ENCODE measurements at regions not wholly inside any gene's neighbourhood (a gene's known extent, or its start where the extent isn't known, plus 50 kb on each side); places are given as distances from the start of the nearest gene placed in this dataset.

DNA sequence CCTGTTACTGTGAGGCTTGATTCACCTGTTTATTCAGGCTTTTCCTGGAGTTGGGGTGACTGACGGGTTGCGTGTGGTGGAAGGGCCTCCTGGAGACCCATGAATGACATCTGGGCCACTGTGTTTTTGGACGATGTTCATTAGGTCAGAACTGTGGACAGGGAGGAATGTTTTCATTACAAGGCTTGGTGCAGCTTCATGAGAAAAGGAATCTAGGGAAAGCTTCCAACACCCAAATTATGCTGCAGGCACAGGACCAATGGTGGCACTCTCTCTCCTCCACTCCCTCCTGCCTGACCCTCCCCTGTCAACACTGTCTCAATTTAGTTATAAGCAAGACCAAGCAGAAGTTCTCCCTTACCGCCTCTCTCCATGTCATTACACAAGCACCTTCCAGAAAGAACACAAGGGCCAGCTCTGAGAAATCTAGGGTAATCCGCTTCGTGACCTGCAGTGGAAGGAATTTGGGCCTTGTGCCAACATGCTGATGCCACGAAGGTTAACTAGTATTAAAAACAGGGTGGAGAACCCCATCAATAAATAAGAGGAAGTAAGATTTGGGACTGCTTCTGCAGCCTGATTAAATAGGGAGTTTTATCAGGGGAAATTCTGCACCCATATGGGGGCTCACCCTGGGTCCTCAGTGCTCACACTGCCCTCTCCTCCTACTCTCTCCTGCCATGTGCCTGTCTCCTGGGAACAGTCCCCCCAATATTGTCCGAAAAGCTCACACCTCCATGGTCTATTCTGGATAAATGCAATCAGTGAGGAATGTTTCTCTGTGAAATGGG, 200.3 kb downstream of the KTN1 start:
- DNase-seq (ENCODE audit: low spot score): no peak
- TF ChIP-seq EZH2 (IDR thresholded peaks at IDR 0.05; ENCODE audit: borderline replicate concordance, low read depth, low read length, poor library complexity, severe bottlenecking): no peak
- TF ChIP-seq, protein P1, sequence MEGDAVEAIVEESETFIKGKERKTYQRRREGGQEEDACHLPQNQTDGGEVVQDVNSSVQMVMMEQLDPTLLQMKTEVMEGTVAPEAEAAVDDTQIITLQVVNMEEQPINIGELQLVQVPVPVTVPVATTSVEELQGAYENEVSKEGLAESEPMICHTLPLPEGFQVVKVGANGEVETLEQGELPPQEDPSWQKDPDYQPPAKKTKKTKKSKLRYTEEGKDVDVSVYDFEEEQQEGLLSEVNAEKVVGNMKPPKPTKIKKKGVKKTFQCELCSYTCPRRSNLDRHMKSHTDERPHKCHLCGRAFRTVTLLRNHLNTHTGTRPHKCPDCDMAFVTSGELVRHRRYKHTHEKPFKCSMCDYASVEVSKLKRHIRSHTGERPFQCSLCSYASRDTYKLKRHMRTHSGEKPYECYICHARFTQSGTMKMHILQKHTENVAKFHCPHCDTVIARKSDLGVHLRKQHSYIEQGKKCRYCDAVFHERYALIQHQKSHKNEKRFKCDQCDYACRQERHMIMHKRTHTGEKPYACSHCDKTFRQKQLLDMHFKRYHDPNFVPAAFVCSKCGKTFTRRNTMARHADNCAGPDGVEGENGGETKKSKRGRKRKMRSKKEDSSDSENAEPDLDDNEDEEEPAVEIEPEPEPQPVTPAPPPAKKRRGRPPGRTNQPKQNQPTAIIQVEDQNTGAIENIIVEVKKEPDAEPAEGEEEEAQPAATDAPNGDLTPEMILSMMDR (conservative IDR thresholded peaks at IDR 0.05; ENCODE audit: low read depth, low read length): no peak
- no TSS peak for BruUV-seq (replicated peaks)
- H3K4me1 ChIP-seq (ENCODE audit: insufficient read depth, low read length, poor library complexity, severe bottlenecking): no peaks in the 10 kb centered on the region
- ChIA-PET CTCF (no interaction called here), POLR2A (ENCODE audit: low non-redundant PET) (no interaction called here)
- H3K27me3 ChIP-seq (replicated peaks; ENCODE audit: insufficient read depth, low read depth, low read length, poor library complexity): no peaks in the 10 kb centered on the region
- intact Hi-C loops (cut with micrococcal nuclease; ENCODE audit: unreplicated experiment): no loop called here
- no peaks in the 10 kb centered on the region for H3K9me3 ChIP-seq (ENCODE audit: low read depth, low read length, poor library complexity, severe bottlenecking)
- H3K27ac ChIP-seq (ENCODE audit: low read depth, low read length, poor library complexity, severe bottlenecking): no peak overlapping the region
- no peaks in the 10 kb centered on the region for H3K36me3 ChIP-seq (ENCODE audit: insufficient read depth, low read length, poor library complexity, severe bottlenecking)
- H3K4me3 ChIP-seq (ENCODE audit: low read depth, low read length, poor library complexity, severe bottlenecking): no peak overlapping the region

DNA sequence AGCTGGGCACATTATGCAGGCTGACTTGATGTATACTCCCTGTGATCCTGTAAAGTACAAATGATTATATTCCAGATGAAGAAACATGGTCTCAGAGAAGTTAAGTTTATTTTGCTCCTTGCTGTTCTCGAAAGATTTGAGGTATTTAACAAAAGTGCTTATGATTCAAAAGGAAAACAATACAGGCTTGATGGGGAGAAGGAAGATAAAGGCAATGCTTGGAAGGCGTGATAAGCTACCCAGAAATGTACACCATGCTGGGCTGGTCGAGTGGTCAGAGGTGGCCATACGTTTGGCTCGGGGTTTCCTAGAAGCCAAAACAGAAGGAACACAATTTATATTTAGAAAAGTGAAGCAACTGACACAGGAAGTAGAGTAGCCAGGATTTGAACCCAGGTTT, 201.0 kb downstream of the KTN1 start:
- H3K27ac ChIP-seq (ENCODE audit: low read depth, low read length, poor library complexity, severe bottlenecking): no peak overlapping the region
- TF ChIP-seq, protein P1 (conservative IDR thresholded peaks at IDR 0.05; ENCODE audit: low read depth, low read length): no peak
- no peak for TF ChIP-seq EZH2 (IDR thresholded peaks at IDR 0.05; ENCODE audit: borderline replicate concordance, low read depth, low read length, poor library complexity, severe bottlenecking)
- DNase-seq (ENCODE audit: low spot score): no peak

DNA sequence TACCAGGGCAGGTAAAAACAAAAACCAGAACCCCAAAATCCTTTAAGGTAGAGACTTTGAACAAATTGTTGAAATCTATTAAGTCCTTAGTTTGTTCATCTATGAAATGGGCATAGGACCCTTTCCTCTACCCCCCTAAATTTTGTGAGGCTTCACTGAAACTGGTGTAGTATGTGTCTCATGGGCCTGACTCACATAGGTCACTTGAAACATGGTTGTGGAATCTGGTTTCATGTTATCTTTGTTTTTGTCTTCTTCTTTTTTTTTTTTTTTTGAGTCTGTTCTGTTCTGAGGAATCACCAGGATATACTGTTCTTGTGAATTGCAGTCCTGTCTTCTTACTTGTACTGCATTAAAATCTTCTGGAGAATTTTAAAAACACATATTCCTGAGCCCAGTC, 202.2 kb downstream of the KTN1 start:
- BruUV-seq (replicated peaks): no TSS peak
- CTCF ChIA-PET: interaction anchor here (0.5 kb wide), 1 partner anchor 893 kb away, joined by 8 read pairs; no protein-coding TSS in a partner anchor
- POLR2A ChIA-PET (ENCODE audit: low non-redundant PET): no interaction called here
- H3K36me3 ChIP-seq (ENCODE audit: insufficient read depth, low read length, poor library complexity, severe bottlenecking): no peaks in the 10 kb centered on the region
- H3K4me3 ChIP-seq (ENCODE audit: low read depth, low read length, poor library complexity, severe bottlenecking): no peak overlapping the region
- intact Hi-C loops (cut with micrococcal nuclease; ENCODE audit: unreplicated experiment): no loop called here
- H3K27ac ChIP-seq (ENCODE audit: low read depth, low read length, poor library complexity, severe bottlenecking): no peak overlapping the region
- H3K4me1 ChIP-seq (ENCODE audit: insufficient read depth, low read length, poor library complexity, severe bottlenecking): no peaks in the 10 kb centered on the region
- H3K9me3 ChIP-seq (ENCODE audit: low read depth, low read length, poor library complexity, severe bottlenecking): no peaks in the 10 kb centered on the region
- TF ChIP-seq EZH2 (IDR thresholded peaks at IDR 0.05; ENCODE audit: borderline replicate concordance, low read depth, low read length, poor library complexity, severe bottlenecking): no peak
- TF ChIP-seq, protein P1 (conservative IDR thresholded peaks at IDR 0.05; ENCODE audit: low read depth, low read length): no peak
- DNase-seq (ENCODE audit: low spot score): no peak
- no peaks in the 10 kb centered on the region for H3K27me3 ChIP-seq (replicated peaks; ENCODE audit: insufficient read depth, low read depth, low read length, poor library complexity)

More for the DNA sequence above, 201.0 kb downstream of the KTN1 start:
- Histone ChIP-seq H3K36me3 (ENCODE audit: insufficient read depth, low read length, poor library complexity, severe bottlenecking) (no peaks in the 10 kb centered on the region), H3K27me3 (replicated peaks; ENCODE audit: insufficient read depth, low read depth, low read length, poor library complexity) (no peaks in the 10 kb centered on the region), H3K9me3 (ENCODE audit: low read depth, low read length, poor library complexity, severe bottlenecking) (no peaks in the 10 kb centered on the region), H3K4me1 (ENCODE audit: insufficient read depth, low read length, poor library complexity, severe bottlenecking) (no peaks in the 10 kb centered on the region), H3K4me3 (ENCODE audit: low read depth, low read length, poor library complexity, severe bottlenecking) (no peak overlapping the region)
- ChIA-PET CTCF (no interaction called here), POLR2A (ENCODE audit: low non-redundant PET) (interaction anchor here (0.6 kb wide), 1 partner anchor 348 kb away, joined by 4 read pairs; no protein-coding TSS in a partner anchor)
- BruUV-seq (replicated peaks): no TSS peak
- intact Hi-C loops (cut with micrococcal nuclease; ENCODE audit: unreplicated experiment): no loop called here
